Suprapubic skin (tissue), 4 donors: ENCODE measurements at regions not wholly inside any gene's neighbourhood (a gene's known extent, or its start where the extent isn't known, plus 50 kb on each side); places are given as distances from the start of the nearest gene placed in this dataset.

Experiments
- CTCF ChIP-seq, 2 donors: fragments of 200-600 bp in 1 of 2; fragments of 450-650 bp in 1 of 2; sonication (generic) in 1 of 2; IDR thresholded peaks; one replicate each; pipeline ENCODE4 v1.5.1; 2016 to 2019; ENCODE audit warnings: antibody characterized with exemption in 2 of 2, mild to moderate bottlenecking in 1 of 2, moderate library complexity in 1 of 2
- EP300 ChIP-seq: sonication (generic); formaldehyde crosslinking; IDR thresholded peaks from one replicate; pipeline ENCODE4 v1.6.1; 2017; ENCODE audit warnings: antibody characterized with exemption
- POLR2A ChIP-seq, 2 donors: fragments of 450-650 bp; IDR thresholded peaks; one replicate each; pipeline ENCODE4 v1.6.1; 2017; ENCODE audit warnings: antibody characterized with exemption in 2 of 2, mild to moderate bottlenecking in 2 of 2, moderate library complexity in 2 of 2
- POLR2AphosphoS5 ChIP-seq, 3 donors: sonication (generic); formaldehyde crosslinking; IDR thresholded peaks; one replicate each; pipeline ENCODE4 v1.6.1; 2017; ENCODE audit warnings: antibody characterized with exemption in 3 of 3

- TF ChIP-seq POLR2A (IDR thresholded peaks at IDR 0.05) (no peak), CTCF (IDR thresholded peaks at IDR 0.05) (no peak), POLR2AphosphoS5 (IDR thresholded peaks at IDR 0.05) (no peak), EP300 (no peak)
Observed at GRCh38 chr2:21277068-21278056, 153.6 kb downstream of the TDRD15 start.
